Caco-2 (cell line): ENCODE measurements at regions not wholly inside any gene's neighbourhood (a gene's known extent, or its start where the extent isn't known, plus 50 kb on each side); places are given as distances from the start of the nearest gene placed in this dataset.

Source experiments
- BruUV-seq: library from RNA; stranded (reverse); fragments of 400-500 nt; replicated peaks from 2 replicates; lab custom pipeline; 2021; lab: Mats Ljungman, UMichigan
- CTCF ChIA-PET: fragments of 300-600 bp; sonication (Branson Sonifier 250); formaldehyde crosslinking; loops from one replicate; lab custom pipeline; 2022; ENCODE audit warnings: antibody characterized with exemption; lab: Charles Lee
- POLR2A ChIA-PET: fragments of 300-600 bp; sonication (Branson Sonifier 250); formaldehyde crosslinking; loops from one replicate; lab custom pipeline; 2022; ENCODE audit warnings: antibody characterized with exemption; lab: Charles Lee
- DNase-seq, 2 experiments: peaks; one replicate each; pipeline versions ENCODE4 v3.0.0 to v3.0.0-alpha.2; 2020 to 2022
- H3K27me3 ChIP-seq: replicated peaks from 2 replicates; pipeline ENCODE4 v1.6.0; 2011; ENCODE audit warnings: low read length; ENCODE audit not compliant: control insufficient read depth, insufficient read depth
- H3K36me3 ChIP-seq: 2 replicates; pipeline ENCODE4 v1.5.1; 2011; ENCODE audit warnings: low read length; ENCODE audit not compliant: control insufficient read depth, insufficient read depth
- H3K4me1 ChIP-seq: fragments of 250-450 bp; sonication (Bioruptor Pico); 2 replicates; pipeline ENCODE4 v1.5.1; 2020; ENCODE audit warnings: mild to moderate bottlenecking
- H3K4me3 ChIP-seq: 2 replicates; pipeline ENCODE4 v1.5.1; 2011; ENCODE audit warnings: low read depth, mild to moderate bottlenecking, control low read depth, low read length
- H3K9me3 ChIP-seq: fragments of 250-450 bp; sonication (Bioruptor Pico); 2 replicates; pipeline ENCODE4 v1.5.1; 2020; ENCODE audit warnings: mild to moderate bottlenecking, moderate library complexity
- H3K27ac Mint-ChIP-seq: one replicate; pipeline ENCODE4 v1.8.0; 2022; ENCODE audit warnings: mixed read lengths; ENCODE audit not compliant: unreplicated experiment
- H3K27me3 Mint-ChIP-seq: one replicate; pipeline ENCODE4 v1.8.0; 2022; ENCODE audit warnings: mixed read lengths; ENCODE audit not compliant: insufficient read depth, unreplicated experiment
- H3K36me3 Mint-ChIP-seq: one replicate; pipeline ENCODE4 v1.8.0; 2022; ENCODE audit warnings: mild to moderate bottlenecking, mixed read lengths; ENCODE audit not compliant: insufficient read depth, unreplicated experiment
- H3K4me1 Mint-ChIP-seq: one replicate; pipeline ENCODE4 v1.8.0; 2022; ENCODE audit warnings: low read depth, mixed read lengths; ENCODE audit not compliant: unreplicated experiment
- H3K4me3 Mint-ChIP-seq: one replicate; pipeline ENCODE4 v1.8.0; 2022; ENCODE audit warnings: mild to moderate bottlenecking, moderate library complexity, mixed read lengths; ENCODE audit not compliant: unreplicated experiment
- H3K9me3 Mint-ChIP-seq: one replicate; pipeline ENCODE4 v1.8.0; 2022; ENCODE audit warnings: mixed read lengths; ENCODE audit not compliant: unreplicated experiment
- intact Hi-C: fragments of 100-400 bp; cut with micrococcal nuclease; formaldehyde crosslinking; loops from one replicate; pipeline ENCODE4 v1.10.0; 2022; ENCODE audit not compliant: unreplicated experiment
- TF ChIP-seq, protein P1 (sequence below), 2 experiments: fragments of 200-600 bp in 1 of 2; IDR thresholded peaks; 1 replicate in 1 of 2; 2 replicates in 1 of 2; pipeline versions ENCODE4 v1.5.1 to v1.8.0; 2011 to 2022; ENCODE audit warnings: antibody characterized with exemption in 1 of 2, control low read depth in 1 of 2, inconsistent platforms in 1 of 2, low read depth in 1 of 2, low read length in 1 of 2, mild to moderate bottlenecking in 1 of 2, moderate library complexity in 1 of 2; ENCODE audit not compliant: insufficient read depth in 1 of 2, severe bottlenecking in 1 of 2, unreplicated experiment in 1 of 2

GRCh38 chr2:60230037-60230436 lies 323.4 kb downstream of the BCL11A start:
- no TSS peak for BruUV-seq
- H3K4me3 ChIP-seq, result no peak overlapping the region
- CTCF ChIA-PET, result no interaction called here

DNA sequence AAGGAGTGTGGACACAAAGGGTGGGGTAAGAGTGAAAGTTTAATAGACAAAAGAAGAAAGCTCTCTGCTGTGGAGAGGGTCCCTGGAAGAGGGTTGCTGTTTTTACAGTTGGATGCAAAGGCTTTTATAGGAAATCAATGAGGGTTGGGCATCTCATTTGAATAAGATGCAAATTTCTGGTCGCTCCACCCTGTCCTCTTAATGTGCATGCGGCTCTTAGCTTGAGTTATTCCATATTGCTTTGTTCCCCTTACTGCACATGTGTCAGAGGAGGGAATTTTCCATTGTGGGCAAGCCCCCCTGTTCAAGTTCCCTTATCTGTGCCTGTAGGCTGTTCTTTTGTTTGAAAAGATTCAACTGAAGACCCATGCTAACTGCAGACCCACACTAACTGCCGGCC lies 326.5 kb downstream of the BCL11A start:
- Mint-ChIP-seq H3K4me1 (no peaks in the 10 kb centered on the region), H3K27me3 (no peaks in the 10 kb centered on the region), H3K36me3 (no peaks in the 10 kb centered on the region), H3K9me3 (peaks cover 9% of the 10 kb centered on the region), H3K4me3 (no peak overlapping the region), H3K27ac (no peak overlapping the region)
- H3K4me1 ChIP-seq, result no peaks in the 10 kb centered on the region
- intact Hi-C loops, result no loop called here
- H3K4me3 ChIP-seq, result no peak overlapping the region
- no peaks in the 10 kb centered on the region for H3K27me3 ChIP-seq
- TF ChIP-seq, protein P1, sequence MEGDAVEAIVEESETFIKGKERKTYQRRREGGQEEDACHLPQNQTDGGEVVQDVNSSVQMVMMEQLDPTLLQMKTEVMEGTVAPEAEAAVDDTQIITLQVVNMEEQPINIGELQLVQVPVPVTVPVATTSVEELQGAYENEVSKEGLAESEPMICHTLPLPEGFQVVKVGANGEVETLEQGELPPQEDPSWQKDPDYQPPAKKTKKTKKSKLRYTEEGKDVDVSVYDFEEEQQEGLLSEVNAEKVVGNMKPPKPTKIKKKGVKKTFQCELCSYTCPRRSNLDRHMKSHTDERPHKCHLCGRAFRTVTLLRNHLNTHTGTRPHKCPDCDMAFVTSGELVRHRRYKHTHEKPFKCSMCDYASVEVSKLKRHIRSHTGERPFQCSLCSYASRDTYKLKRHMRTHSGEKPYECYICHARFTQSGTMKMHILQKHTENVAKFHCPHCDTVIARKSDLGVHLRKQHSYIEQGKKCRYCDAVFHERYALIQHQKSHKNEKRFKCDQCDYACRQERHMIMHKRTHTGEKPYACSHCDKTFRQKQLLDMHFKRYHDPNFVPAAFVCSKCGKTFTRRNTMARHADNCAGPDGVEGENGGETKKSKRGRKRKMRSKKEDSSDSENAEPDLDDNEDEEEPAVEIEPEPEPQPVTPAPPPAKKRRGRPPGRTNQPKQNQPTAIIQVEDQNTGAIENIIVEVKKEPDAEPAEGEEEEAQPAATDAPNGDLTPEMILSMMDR (IDR thresholded peaks at IDR 0.05; ENCODE audit: insufficient read depth in 1 of 2, low read depth in 1 of 2, low read length in 1 of 2, severe bottlenecking in 1 of 2, unreplicated experiment in 1 of 2), result no peak
- POLR2A ChIA-PET, result no interaction called here
- no peak for DNase-seq
- peaks cover 9% of the 10 kb centered on the region; the same call in 1 of the 2 replicates for H3K9me3 ChIP-seq
- BruUV-seq, result no TSS peak
- CTCF ChIA-PET, result no interaction called here
- no peaks in the 10 kb centered on the region for H3K36me3 ChIP-seq

More at GRCh38 chr2:60230037-60230436, 323.4 kb downstream of the BCL11A start:
- POLR2A ChIA-PET, result no interaction called here
- Mint-ChIP-seq H3K27me3 (no peaks in the 10 kb centered on the region), H3K36me3 (no peaks in the 10 kb centered on the region), H3K27ac (no peak overlapping the region), H3K4me1 (no peaks in the 10 kb centered on the region), H3K9me3 (peaks cover 25% of the 10 kb centered on the region), H3K4me3 (no peak overlapping the region)
- Histone ChIP-seq H3K9me3 (peaks cover 21% of the 10 kb centered on the region; the same call in 1 of the 2 replicates), H3K36me3 (no peaks in the 10 kb centered on the region), H3K27me3 (no peaks in the 10 kb centered on the region), H3K4me1 (no peaks in the 10 kb centered on the region)
- DNase-seq, result no peak
- TF ChIP-seq, protein P1 (IDR thresholded peaks at IDR 0.05; ENCODE audit: insufficient read depth in 1 of 2, low read depth in 1 of 2, low read length in 1 of 2, severe bottlenecking in 1 of 2, unreplicated experiment in 1 of 2), result no peak
- intact Hi-C loops, result no loop called here

GRCh38 chr2:60226191-60226590 lies 327.3 kb downstream of the BCL11A start:
- peaks cover 1% of the 10 kb centered on the region for H3K9me3 Mint-ChIP-seq
- DNase-seq, result no peak
- Histone ChIP-seq H3K36me3 (no peaks in the 10 kb centered on the region), H3K27me3 (no peaks in the 10 kb centered on the region), H3K4me3 (no peak overlapping the region), H3K9me3 (0 out of 2 replicates have a peak, but pooled peaks cover 1% of the 10 kb centered on the region), H3K4me1 (no peaks in the 10 kb centered on the region)
- no peaks in the 10 kb centered on the region for H3K36me3 Mint-ChIP-seq
- BruUV-seq, result no TSS peak
- no peak overlapping the region for H3K27ac Mint-ChIP-seq
- TF ChIP-seq, protein P1 (IDR thresholded peaks at IDR 0.05; ENCODE audit: insufficient read depth in 1 of 2, low read depth in 1 of 2, low read length in 1 of 2, severe bottlenecking in 1 of 2, unreplicated experiment in 1 of 2), result no peak
- intact Hi-C loops, result no loop called here
- H3K27me3 Mint-ChIP-seq, result no peaks in the 10 kb centered on the region
- H3K4me3 Mint-ChIP-seq, result no peak overlapping the region
- POLR2A ChIA-PET, result no interaction called here
- H3K4me1 Mint-ChIP-seq, result no peaks in the 10 kb centered on the region
- CTCF ChIA-PET, result no interaction called here
